DMS153 (cell line): ENCODE measurements at regions not wholly inside any gene's neighbourhood (a gene's known extent, or its start where the extent isn't known, plus 50 kb on each side); places are given as distances from the start of the nearest gene placed in this dataset.

ENCODE experiments used
- DNase-seq: peaks from one replicate; lab custom pipeline; 2025; lab: John Stamatoyannopoulos, UW

DNA sequence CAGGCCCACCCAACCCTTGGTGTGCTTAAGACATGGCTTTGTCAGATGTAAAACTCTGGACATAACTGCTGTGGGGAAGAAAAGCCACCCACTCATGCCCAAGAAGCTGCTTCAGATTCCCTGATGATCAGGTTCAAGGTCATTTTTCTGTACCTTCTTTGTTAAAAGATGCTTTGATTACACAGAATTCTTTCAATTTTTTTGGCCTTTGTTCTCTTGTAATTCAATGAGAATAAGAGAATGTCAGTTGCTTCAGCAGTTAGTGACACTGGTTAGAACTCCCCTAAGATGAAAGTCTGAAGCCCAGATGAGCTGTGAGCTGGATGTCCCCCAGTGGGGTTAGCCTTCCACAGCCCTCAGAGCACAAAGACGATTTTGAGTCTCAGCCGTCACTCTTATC is 152.7 kb downstream of the CHRM3 start:
- DNase-seq, result no peak

DNA sequence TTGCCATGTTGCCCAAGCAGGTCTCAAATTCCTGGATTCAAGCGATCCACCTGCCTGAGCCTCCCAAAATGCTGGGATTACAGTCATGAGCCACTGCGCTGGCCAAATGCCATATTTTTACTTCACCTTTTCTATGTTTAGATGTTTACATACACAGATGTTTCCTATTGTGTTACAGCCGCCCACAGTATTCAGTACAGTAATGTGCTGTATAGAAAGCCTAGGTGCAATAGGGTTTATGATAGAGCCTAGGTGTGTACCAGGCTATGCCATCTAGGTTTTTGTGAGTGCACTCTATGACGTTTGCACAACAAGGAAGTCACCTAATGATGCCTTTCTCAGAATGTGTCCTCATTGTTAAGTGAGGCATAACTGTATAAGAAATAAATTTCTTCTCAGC is 153.4 kb downstream of the CHRM3 start:
- no peak for DNase-seq

DNA sequence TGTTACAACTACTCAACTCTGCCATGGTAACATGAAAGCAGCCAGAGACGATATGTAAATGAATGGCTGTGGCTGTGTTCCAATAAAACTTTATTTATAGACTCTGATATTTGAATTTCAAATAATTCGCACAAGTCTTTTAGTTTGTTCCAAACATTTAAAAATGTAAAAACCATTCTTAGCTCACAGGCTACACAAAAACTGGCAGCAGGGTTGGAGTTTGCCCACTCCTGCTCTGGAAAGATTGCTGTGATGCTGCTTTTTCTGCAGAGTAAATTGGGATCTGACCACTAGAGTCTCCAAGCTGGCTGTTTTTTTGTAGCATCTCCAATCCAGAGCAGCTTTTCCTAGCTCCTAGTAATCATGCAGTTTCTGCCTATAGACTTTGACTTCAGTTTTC is 157.5 kb downstream of the CHRM3 start:
- no peak for DNase-seq

- DNase-seq, result no peak
Measured at GRCh38 chr1:239545466-239545865, 159.1 kb downstream of the CHRM3 start.

GRCh38 chr1:239547987-239548386 is 161.6 kb downstream of the CHRM3 start:
- no peak for DNase-seq

DNA sequence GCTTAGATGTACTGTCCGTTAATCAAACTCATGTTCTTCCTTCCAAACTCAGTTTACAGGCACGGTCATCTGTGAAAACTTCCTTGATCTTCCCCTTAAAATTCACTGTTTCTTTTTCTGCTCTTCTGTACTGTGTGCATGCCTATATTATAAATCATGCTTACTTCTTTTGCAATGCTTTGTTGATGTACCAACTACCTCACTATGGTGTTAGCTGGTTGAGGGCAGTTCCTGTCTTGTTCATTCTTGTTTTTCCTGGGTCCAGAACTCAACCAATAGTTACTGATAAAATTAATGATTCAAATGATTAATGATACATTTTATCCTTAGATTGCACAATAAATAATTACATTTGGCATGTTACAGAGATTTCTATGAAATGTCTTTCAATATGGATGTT is 163.8 kb downstream of the CHRM3 start:
- no peak for DNase-seq

DNA sequence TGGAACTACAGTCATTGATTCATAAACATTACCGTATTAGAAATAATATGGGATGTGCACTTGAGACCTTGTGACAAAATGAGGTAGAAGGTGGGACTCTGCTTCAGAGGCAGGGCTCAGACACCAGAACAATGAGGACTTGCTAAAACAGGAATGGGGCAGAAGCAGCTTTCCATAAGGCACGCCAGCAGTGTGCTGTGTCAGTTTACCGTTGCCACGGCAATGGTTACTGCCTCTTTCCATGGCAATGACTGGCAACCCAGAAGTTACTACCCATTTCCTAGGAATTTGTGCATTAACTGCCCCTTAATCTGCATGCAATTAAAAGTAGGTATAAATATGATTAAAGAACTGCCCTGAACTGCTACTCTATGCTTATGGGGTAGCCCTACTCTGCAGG is 169.0 kb downstream of the CHRM3 start:
- DNase-seq, result no peak

- no peak for DNase-seq
Measured at GRCh38 chr1:239558559-239558958, 172.2 kb downstream of the CHRM3 start.

DNA sequence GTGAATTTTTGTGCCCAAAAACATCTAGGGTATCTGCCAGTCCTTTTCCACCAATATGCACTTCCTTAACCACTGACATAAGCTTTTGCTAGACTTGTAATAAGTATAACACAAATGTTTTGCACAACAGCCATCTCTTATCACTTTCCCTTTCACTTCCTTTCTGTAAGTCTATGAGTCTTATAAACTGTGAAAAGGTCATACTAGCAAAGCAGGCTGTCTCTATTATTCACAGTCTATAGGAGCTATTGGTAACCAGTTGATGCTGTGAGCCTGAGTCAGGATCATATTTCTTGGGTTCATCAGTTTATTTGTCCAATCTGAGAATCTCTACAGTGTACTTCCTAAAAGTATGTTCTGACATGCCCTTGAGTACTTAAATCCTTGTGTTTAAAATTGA is 172.6 kb downstream of the CHRM3 start:
- DNase-seq, result no peak

GRCh38 chr1:239560921-239561320 is 174.6 kb downstream of the CHRM3 start:
- DNase-seq, result no peak

DNA sequence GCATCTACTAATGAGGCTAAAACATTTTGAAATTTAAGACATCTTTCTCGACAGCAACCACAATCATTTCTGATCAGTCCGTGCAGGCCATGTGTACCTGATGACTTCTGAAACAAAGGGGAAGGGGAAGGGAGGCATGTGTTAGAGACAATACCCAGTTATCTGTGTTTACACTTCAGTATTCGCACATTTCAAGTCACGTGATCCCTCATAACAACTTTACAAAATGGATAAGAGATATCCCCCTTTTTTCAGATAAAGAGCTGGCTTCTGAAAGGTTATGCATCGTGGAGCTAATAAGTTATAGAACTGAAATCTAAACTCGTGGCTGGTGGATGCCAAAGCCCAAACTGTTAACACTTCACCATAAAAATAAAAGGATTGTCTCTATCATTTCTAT is 175.7 kb downstream of the CHRM3 start:
- DNase-seq, result no peak

GRCh38 chr1:239563681-239564080 is 177.3 kb downstream of the CHRM3 start:
- DNase-seq, result no peak

DNA sequence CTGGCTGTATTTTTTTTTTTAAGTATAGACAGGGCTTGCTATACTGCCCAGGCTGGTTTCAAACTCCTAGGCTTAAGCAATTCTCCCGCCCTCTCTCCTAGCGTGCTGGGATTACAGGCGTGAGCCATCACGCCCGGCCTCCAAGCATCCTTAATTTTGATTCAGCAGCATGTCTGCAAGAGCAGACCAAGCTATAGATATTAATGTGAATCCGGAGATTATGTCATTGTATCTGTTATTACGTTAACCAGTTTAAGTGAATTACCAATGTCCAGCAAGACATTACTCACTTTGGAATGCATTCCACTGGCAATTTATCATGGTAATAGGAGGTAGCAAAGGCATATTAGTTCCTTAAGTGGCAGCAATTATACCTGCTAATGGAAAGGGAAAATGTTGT is 179.7 kb downstream of the CHRM3 start:
- no peak for DNase-seq

DNA sequence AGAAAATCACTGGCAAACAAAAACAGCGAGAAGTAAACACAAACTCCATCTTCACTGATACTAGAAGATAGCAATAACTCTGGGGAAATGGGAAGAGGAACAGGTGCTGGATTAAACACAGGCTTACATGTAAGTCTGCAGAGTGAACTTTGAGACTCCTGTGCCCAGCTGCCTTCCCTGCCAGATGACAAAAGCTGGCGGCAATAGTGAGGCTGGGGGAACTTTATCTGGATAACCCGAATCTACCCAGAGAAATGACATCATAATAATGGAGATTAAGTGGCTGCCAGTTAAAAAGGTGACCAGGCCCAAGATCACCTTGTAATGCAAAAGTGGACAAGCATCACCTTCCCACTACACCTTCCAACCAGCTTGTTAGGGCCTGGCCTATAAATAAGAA is 184.5 kb downstream of the CHRM3 start:
- no peak for DNase-seq

DNA sequence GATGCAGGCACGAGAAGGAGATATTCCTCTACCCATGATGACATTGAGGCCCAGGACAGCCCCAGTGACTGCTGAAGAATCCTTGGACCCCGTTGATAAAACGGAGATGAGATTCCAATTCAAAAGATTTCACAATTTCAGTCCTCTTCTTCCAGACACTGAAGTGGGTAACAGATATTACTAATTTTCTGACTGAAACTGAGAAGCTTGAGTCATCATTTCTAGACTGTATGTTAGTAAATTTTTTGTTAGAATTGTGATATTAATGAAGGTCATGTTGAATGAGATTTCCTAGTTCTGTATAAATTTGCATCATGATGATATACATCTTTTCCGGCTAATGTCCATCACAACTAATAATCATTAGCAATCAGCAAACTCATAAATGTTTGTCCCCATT is 185.8 kb downstream of the CHRM3 start:
- DNase-seq, result no peak

DNA sequence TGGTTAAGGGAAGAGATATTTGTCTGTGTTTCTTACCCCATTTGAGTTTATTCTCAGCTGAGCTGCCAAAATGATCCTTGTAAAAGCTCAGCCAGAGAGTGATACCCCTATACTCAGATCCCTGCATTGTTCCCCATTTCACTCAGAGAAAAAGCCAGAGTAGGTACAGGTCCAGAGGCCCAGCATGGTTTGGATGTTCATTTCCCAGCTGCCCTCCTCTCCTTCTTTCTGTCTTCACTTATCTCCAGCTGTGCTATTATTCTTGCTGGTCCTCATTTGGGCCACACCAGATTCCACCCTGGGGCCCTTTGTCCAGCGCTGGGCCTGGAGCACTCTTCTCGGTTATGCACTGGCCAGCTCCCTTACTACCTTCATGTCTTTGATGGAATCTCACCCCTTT is 187.7 kb downstream of the CHRM3 start:
- no peak for DNase-seq

DNA sequence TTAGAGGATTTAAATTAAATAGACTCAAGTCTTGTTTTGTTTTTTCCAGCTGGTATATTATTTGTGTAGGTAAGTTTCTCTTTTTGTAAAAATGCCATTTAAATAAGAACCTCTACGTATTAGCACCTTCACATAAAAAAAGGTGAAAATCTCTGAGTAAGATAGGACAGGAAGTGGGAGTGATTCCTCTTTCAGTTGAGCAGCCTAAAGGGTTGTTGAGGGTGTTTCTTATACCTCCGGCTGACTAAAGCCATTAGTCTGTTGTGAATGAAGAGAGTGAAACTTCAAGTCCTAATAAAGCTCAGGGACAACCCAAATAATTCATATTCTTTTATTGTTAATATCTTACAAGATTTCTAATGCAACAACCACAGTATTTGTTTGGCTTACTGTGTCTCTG is 188.7 kb downstream of the CHRM3 start:
- no peak for DNase-seq

DNA sequence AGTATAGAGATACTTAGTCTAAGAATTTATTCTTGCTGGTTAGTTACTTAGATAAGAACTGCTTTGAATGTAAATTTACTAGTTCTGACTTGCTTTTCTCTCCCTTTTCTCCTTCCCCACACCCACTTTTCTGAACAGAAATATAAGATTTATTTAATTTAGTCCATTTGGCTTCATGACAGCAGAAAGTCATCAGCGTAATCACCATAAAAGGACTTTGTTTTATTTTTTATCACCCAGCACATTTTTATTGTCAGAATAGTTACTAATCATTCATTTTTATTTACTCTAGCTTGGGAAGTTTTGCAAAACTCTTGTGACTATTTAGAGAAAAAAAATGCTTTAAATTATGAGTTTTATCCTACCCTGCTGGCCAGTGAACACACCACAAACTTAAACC is 197.2 kb downstream of the CHRM3 start:
- no peak for DNase-seq

DNA sequence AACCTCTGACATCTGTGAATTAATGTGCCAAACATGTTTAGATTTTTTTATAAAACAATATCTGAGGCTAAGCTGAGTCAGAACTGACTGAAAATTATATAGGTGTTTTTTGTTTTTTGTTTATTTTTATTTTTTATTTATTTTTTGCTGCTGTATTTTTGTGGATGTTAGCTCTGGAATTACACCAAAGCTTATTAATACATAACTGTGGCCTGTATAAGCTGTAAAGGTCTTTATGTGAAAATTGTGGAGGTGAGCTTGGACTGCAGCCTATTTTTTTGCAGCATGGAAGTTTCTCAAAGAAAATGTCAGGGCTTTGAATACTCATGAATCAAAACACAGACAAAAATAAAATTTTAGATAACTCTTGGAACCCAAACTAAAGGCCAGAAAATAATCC is 199.8 kb downstream of the CHRM3 start:
- DNase-seq, result no peak

GRCh38 chr1:239587066-239587465 is 200.7 kb downstream of the CHRM3 start:
- no peak for DNase-seq

DNA sequence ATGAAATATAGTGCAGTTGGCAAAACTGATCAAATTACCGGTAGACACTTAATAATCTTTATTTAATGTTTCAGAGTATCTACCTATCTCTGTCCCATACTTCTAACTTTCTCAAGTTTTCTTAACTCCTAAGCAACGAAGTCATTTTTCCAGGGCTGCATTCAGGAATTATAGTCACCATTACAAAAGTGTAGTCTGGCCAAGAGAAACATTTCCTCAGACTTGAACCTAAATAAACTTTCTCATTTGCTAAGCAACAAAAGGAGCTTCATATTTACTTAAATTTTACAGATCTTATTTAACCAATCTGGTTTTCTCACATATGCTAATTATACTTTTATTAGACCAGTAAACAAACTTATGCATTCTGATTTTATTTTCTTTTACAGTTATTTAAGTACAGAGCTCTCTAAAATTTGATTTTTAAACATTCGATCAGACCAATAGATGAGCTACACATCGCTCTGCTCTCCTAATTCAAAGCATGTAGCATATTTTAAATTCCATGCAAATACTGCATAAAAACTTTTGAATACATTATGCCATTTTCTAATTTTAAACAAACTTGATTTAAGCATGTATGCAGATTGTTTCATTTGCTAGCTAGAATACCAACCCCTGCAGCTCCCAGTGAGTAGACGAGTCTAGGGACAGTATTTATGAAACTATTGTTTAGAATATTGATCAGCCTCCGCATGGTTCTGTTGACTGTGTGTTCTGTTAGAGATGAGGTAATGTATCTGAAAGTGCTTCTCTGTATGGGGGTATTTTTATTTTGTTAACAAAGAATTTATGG is 201.4 kb downstream of the CHRM3 start:
- DNase-seq, result no peak

- no peak for DNase-seq
Measured at GRCh38 chr1:239590556-239590955, 204.2 kb downstream of the CHRM3 start.

- no peak for DNase-seq
Measured at GRCh38 chr1:239593527-239593926, 207.2 kb downstream of the CHRM3 start.

- DNase-seq, result no peak
Measured at GRCh38 chr1:239600588-239600987, 214.2 kb downstream of the CHRM3 start.
